Immature natural killer cell (primary cell): ENCODE measurements at regions not wholly inside any gene's neighbourhood (a gene's known extent, or its start where the extent isn't known, plus 50 kb on each side); places are given as distances from the start of the nearest gene placed in this dataset.
"Not testable (repeated sequence)": the region's sequence is repeated elsewhere in the genome, so short reads cannot be mapped to it uniquely, and the experiment has no call there.

ENCODE experiments used
- DNase-seq, 3 donors: peaks; one replicate each; pipeline ENCODE4 v3.0.0; 2022; ENCODE audit warnings: mixed read lengths in 1 of 3
- H3K27ac Mint-ChIP-seq, 6 donors: one replicate each; pipeline ENCODE4 v1.8.0; 2020; ENCODE audit warnings: mixed read lengths in 6 of 6, mild to moderate bottlenecking in 5 of 6, inconsistent platforms in 4 of 6, moderate library complexity in 3 of 6
- H3K27me3 Mint-ChIP-seq, 3 donors: one replicate each; pipeline ENCODE4 v1.8.0; 2020 to 2021; ENCODE audit warnings: low read depth in 3 of 3, mild to moderate bottlenecking in 3 of 3, mixed read lengths in 3 of 3, moderate library complexity in 3 of 3, inconsistent platforms in 1 of 3
- H3K36me3 Mint-ChIP-seq, 3 donors: one replicate each; pipeline ENCODE4 v1.8.0; 2020; ENCODE audit warnings: mixed read lengths in 3 of 3, inconsistent platforms in 2 of 3, mild to moderate bottlenecking in 2 of 3
- H3K4me1 Mint-ChIP-seq, 2 donors: one replicate each; pipeline ENCODE4 v1.8.0; 2020; ENCODE audit warnings: inconsistent platforms in 2 of 2, mild to moderate bottlenecking in 2 of 2, mixed read lengths in 2 of 2, moderate library complexity in 1 of 2
- H3K4me3 Mint-ChIP-seq, 5 donors: one replicate each; pipeline ENCODE4 v1.8.0; 2020; ENCODE audit warnings: mild to moderate bottlenecking in 5 of 5, mixed read lengths in 5 of 5, inconsistent platforms in 3 of 5, moderate library complexity in 3 of 5
- H3K9me3 Mint-ChIP-seq, 6 donors: one replicate each; pipeline ENCODE4 v1.8.0; 2020; ENCODE audit warnings: mild to moderate bottlenecking in 6 of 6, mixed read lengths in 6 of 6, inconsistent platforms in 4 of 6, moderate library complexity in 3 of 6

- DNase-seq = no peak
- Mint-ChIP-seq H3K27me3 (no peaks in the 10 kb centered on the region), H3K36me3 (no peaks in the 10 kb centered on the region), H3K9me3 (peaks cover 0 to 13% (median 2%) of the 10 kb centered on the region in 6 donors), H3K4me1 (no peaks in the 10 kb centered on the region), H3K27ac (no peak overlapping the region), H3K4me3 (no peak overlapping the region)
Observed at GRCh38 chr5:120790339-120790738, 326.2 kb downstream of the PRR16 start.

GRCh38 chr5:120792477-120792876, 328.4 kb downstream of the PRR16 start:
- Mint-ChIP-seq H3K9me3 (peaks cover 0 to 16% (median 4%) of the 10 kb centered on the region in 6 donors), H3K36me3 (no peaks in the 10 kb centered on the region), H3K27me3 (peaks cover 0 to 1% (median 0%) of the 10 kb centered on the region in 3 donors), H3K4me3 (no peak overlapping the region), H3K27ac (no peak overlapping the region), H3K4me1 (no peaks in the 10 kb centered on the region)
- DNase-seq = no peak

- H3K4me1 Mint-ChIP-seq = no peaks in the 10 kb centered on the region
- DNase-seq = no peak
- H3K27ac Mint-ChIP-seq = no peak overlapping the region
- peaks cover 0 to 3% (median 1%) of the 10 kb centered on the region in 3 donors for H3K27me3 Mint-ChIP-seq
- H3K36me3 Mint-ChIP-seq = no peaks in the 10 kb centered on the region
- H3K4me3 Mint-ChIP-seq = no peak overlapping the region
- peaks cover 0 to 13% (median 4%) of the 10 kb centered on the region in 6 donors for H3K9me3 Mint-ChIP-seq
Observed at GRCh38 chr5:120794121-120794520, 330.0 kb downstream of the PRR16 start.

GRCh38 chr5:120803282-120803681, 339.2 kb downstream of the PRR16 start:
- Mint-ChIP-seq H3K4me3 (no peak overlapping the region), H3K36me3 (no peaks in the 10 kb centered on the region), H3K4me1 (no peaks in the 10 kb centered on the region), H3K9me3 (peaks cover 1 to 40% (median 10%) of the 10 kb centered on the region in 6 donors), H3K27ac (no peak overlapping the region), H3K27me3 (peaks cover under 1 to 2% (median 2%) of the 10 kb centered on the region in 3 donors)
- DNase-seq = no peak

GRCh38 chr5:120805131-120805530, 341.0 kb downstream of the PRR16 start:
- H3K27me3 Mint-ChIP-seq = peaks cover 0 to 2% (median 2%) of the 10 kb centered on the region in 3 donors
- H3K27ac Mint-ChIP-seq = no peak overlapping the region
- no peaks in the 10 kb centered on the region for H3K36me3 Mint-ChIP-seq
- H3K4me3 Mint-ChIP-seq = no peak overlapping the region
- peaks cover 6 to 40% (median 10%) of the 10 kb centered on the region in 6 donors for H3K9me3 Mint-ChIP-seq
- no peak for DNase-seq
- no peaks in the 10 kb centered on the region for H3K4me1 Mint-ChIP-seq

- no peak overlapping the region for H3K27ac Mint-ChIP-seq
- peaks cover 5 to 40% (median 10%) of the 10 kb centered on the region in 6 donors for H3K9me3 Mint-ChIP-seq
- H3K4me1 Mint-ChIP-seq = no peaks in the 10 kb centered on the region
- H3K4me3 Mint-ChIP-seq = no peak overlapping the region
- H3K36me3 Mint-ChIP-seq = no peaks in the 10 kb centered on the region
- DNase-seq = no peak
- peaks cover 0 to 2% (median 2%) of the 10 kb centered on the region in 3 donors for H3K27me3 Mint-ChIP-seq
Observed at GRCh38 chr5:120806202-120806601, 342.1 kb downstream of the PRR16 start.

GRCh38 chr5:120808135-120808534, 344.0 kb downstream of the PRR16 start:
- no peak for DNase-seq
- Mint-ChIP-seq H3K27ac (no peak overlapping the region), H3K36me3 (no peaks in the 10 kb centered on the region), H3K4me3 (no peak overlapping the region), H3K4me1 (no peaks in the 10 kb centered on the region), H3K27me3 (peaks cover 0 to 2% (median 0%) of the 10 kb centered on the region in 3 donors), H3K9me3 (peaks cover 4 to 38% (median 8%) of the 10 kb centered on the region in 6 donors)

- DNase-seq = no peak
- H3K9me3 Mint-ChIP-seq = peaks cover 4 to 39% (median 10%) of the 10 kb centered on the region in 6 donors
- no peaks in the 10 kb centered on the region for H3K4me1 Mint-ChIP-seq
- no peak overlapping the region for H3K27ac Mint-ChIP-seq
- H3K27me3 Mint-ChIP-seq = peaks cover 0 to 2% (median 0%) of the 10 kb centered on the region in 3 donors
- H3K4me3 Mint-ChIP-seq = no peak overlapping the region
- H3K36me3 Mint-ChIP-seq = no peaks in the 10 kb centered on the region
Observed at GRCh38 chr5:120808606-120809005, 344.5 kb downstream of the PRR16 start.

- Mint-ChIP-seq H3K4me3 (no peak overlapping the region), H3K27me3 (peaks cover 0 to 2% (median 0%) of the 10 kb centered on the region in 3 donors), H3K9me3 (peaks cover 4 to 58% (median 21%) of the 10 kb centered on the region in 6 donors), H3K4me1 (no peaks in the 10 kb centered on the region), H3K27ac (no peak overlapping the region), H3K36me3 (peaks cover 0 to 3% (median 0%) of the 10 kb centered on the region in 3 donors)
- no peak for DNase-seq
Observed at GRCh38 chr5:120813551-120813950, 349.5 kb downstream of the PRR16 start.

GRCh38 chr5:120817044-120817985, 353.2 kb downstream of the PRR16 start:
- H3K27ac Mint-ChIP-seq = no peak overlapping the region
- peaks cover 0 to under 1% (median 0%) of the 10 kb centered on the region in 3 donors for H3K27me3 Mint-ChIP-seq
- peaks cover 6 to 69% (median 23%) of the 10 kb centered on the region in 6 donors for H3K9me3 Mint-ChIP-seq
- no peak overlapping the region for H3K4me3 Mint-ChIP-seq
- peaks cover 0 to 3% (median 0%) of the 10 kb centered on the region in 3 donors for H3K36me3 Mint-ChIP-seq
- H3K4me1 Mint-ChIP-seq = no peaks in the 10 kb centered on the region
- DNase-seq = no peak

- H3K36me3 Mint-ChIP-seq = peaks cover 0 to 3% (median 0%) of the 10 kb centered on the region in 3 donors
- peaks cover 6 to 68% (median 18%) of the 10 kb centered on the region in 6 donors for H3K9me3 Mint-ChIP-seq
- no peak for DNase-seq
- no peaks in the 10 kb centered on the region for H3K27me3 Mint-ChIP-seq
- H3K4me3 Mint-ChIP-seq = no peak overlapping the region
- H3K4me1 Mint-ChIP-seq = no peaks in the 10 kb centered on the region
- H3K27ac Mint-ChIP-seq = no peak overlapping the region
Observed at GRCh38 chr5:120818128-120818527, 354.0 kb downstream of the PRR16 start.

- Mint-ChIP-seq H3K36me3 (peaks cover 0 to under 1% (median 0%) of the 10 kb centered on the region in 3 donors), H3K4me1 (no peaks in the 10 kb centered on the region), H3K9me3 (peaks cover 1 to 44% (median 13%) of the 10 kb centered on the region in 6 donors), H3K4me3 (no peak overlapping the region), H3K27ac (no peak overlapping the region), H3K27me3 (peaks cover 0 to 2% (median 1%) of the 10 kb centered on the region in 3 donors)
- DNase-seq = no peak
Observed at GRCh38 chr5:120823328-120823727, 359.2 kb downstream of the PRR16 start.

- H3K9me3 Mint-ChIP-seq = peaks cover 5 to 20% (median 7%) of the 10 kb centered on the region in 6 donors
- H3K4me3 Mint-ChIP-seq, H3K36me3 Mint-ChIP-seq, H3K27me3 Mint-ChIP-seq, H3K4me1 Mint-ChIP-seq, DNase-seq, H3K27ac Mint-ChIP-seq: not testable (repeated sequence)
Observed at GRCh38 chr5:120831646-120832045, 367.5 kb downstream of the PRR16 start.

GRCh38 chr5:120841830-120842229, 377.7 kb downstream of the PRR16 start:
- peaks cover 0 to 1% (median 0%) of the 10 kb centered on the region in 3 donors for H3K27me3 Mint-ChIP-seq
- H3K4me3 Mint-ChIP-seq = no peak overlapping the region
- no peaks in the 10 kb centered on the region for H3K4me1 Mint-ChIP-seq
- H3K36me3 Mint-ChIP-seq = no peaks in the 10 kb centered on the region
- H3K9me3 Mint-ChIP-seq = peaks cover 0 to 18% (median 11%) of the 10 kb centered on the region in 6 donors
- no peak for DNase-seq
- H3K27ac Mint-ChIP-seq = no peak overlapping the region
